ENCODE measurements at regions not wholly inside any gene's neighbourhood (a gene's known extent, or its start where the extent isn't known, plus 50 kb on each side); places are given as distances from the start of the nearest gene placed in this dataset.
"Not testable (repeated sequence)": the region's sequence is repeated elsewhere in the genome, so short reads cannot be mapped to it uniquely, and the experiment has no call there.

- H3K4me2 ChIP-seq (ENCODE audit: insufficient read depth, low read length); H4K20me1 ChIP-seq (replicated peaks; ENCODE audit: control insufficient read depth, insufficient read depth, low read length); H3K27me3 ChIP-seq (ENCODE audit: control insufficient read depth in 2 of 2, insufficient read depth in 2 of 2, low read length in 2 of 2); BruUV-seq (replicated peaks); H3K27ac ChIP-seq (ENCODE audit: extremely low read depth, low read depth, low read length); H3K9me3 ChIP-seq (replicated peaks; ENCODE audit: control insufficient read depth, insufficient read depth, low read depth, low read length); intact Hi-C loops (cut with micrococcal nuclease); ATAC-seq; H3K4me3 ChIP-seq; in situ Hi-C loops (cut with MboI); DNase-seq (ENCODE audit: extremely low read depth in 1 of 4, low spot score in 3 of 4); H3K9me1 ChIP-seq (ENCODE audit: control insufficient read depth, insufficient read depth, low read length); H2AFZ ChIP-seq (ENCODE audit: low read depth, low read length); H3K36me3 ChIP-seq (ENCODE audit: control insufficient read depth, insufficient read depth, low read length); FAIRE-seq; POLR2A ChIA-PET; H3K79me2 ChIP-seq (ENCODE audit: control insufficient read depth, insufficient read depth, low read length); H3K4me1 ChIP-seq (replicated peaks in 1 of 2; ENCODE audit: control insufficient read depth in 2 of 2, insufficient read depth in 2 of 2, low read length in 2 of 2); H3K9ac ChIP-seq (ENCODE audit: insufficient read depth in 1 of 2, low read depth in 2 of 2, low read length in 2 of 2): not testable (repeated sequence)
- 0% methylated on average over 3 of the region's 8 CpGs for whole genome bisulfite sequencing (ENCODE audit: insufficient coverage, low coverage, missing lambda C conversion rate)
- CTCF ChIA-PET (ENCODE audit: low intra/inter-chr PET ratio) = interaction anchor here (0.6 kb wide), 1 partner anchor 94 kb away, joined by 3 read pairs; no protein-coding TSS in a partner anchor
- peak; percentile 35; the same call in 1 of the 2 replicates for TF ChIP-seq NFIX (CRISPR knock-in tag; IDR thresholded peaks at IDR 0.05; ENCODE audit: low read depth)
- TF ChIP-seq NFIC (IDR thresholded peaks at IDR 0.05) = peak; percentile 59
Observed at GRCh38 chr1:186758896-186759606, 69.7 kb upstream of the PLA2G4A start.

GRCh38 chr1:186757851-186758250 lies 70.9 kb upstream of the PLA2G4A start:
- FAIRE-seq (no peak), DNase-seq (ENCODE audit: extremely low read depth in 1 of 4, low spot score in 3 of 4) (no peak), ATAC-seq (no peak)
- no peaks in the 10 kb centered on the region for H4K20me1 ChIP-seq (replicated peaks; ENCODE audit: control insufficient read depth, insufficient read depth, low read length)
- no peaks in the 10 kb centered on the region for H3K9me1 ChIP-seq (ENCODE audit: control insufficient read depth, insufficient read depth, low read length)
- no peaks in the 10 kb centered on the region for H3K36me3 ChIP-seq (ENCODE audit: control insufficient read depth, insufficient read depth, low read length)
- no peak overlapping the region for H3K4me2 ChIP-seq (ENCODE audit: insufficient read depth, low read length)
- ChIA-PET POLR2A (no interaction called here), CTCF (ENCODE audit: low intra/inter-chr PET ratio) (no interaction called here)
- H3K9ac ChIP-seq (ENCODE audit: insufficient read depth in 1 of 2, low read depth in 2 of 2, low read length in 2 of 2) = no peak overlapping the region
- H3K4me1 ChIP-seq (replicated peaks in 1 of 2; ENCODE audit: control insufficient read depth in 2 of 2, insufficient read depth in 2 of 2, low read length in 2 of 2) = no peaks in the 10 kb centered on the region
- no peaks in the 10 kb centered on the region for H3K9me3 ChIP-seq (replicated peaks; ENCODE audit: control insufficient read depth, insufficient read depth, low read depth, low read length)
- H2AFZ ChIP-seq (ENCODE audit: low read depth, low read length) = no peak overlapping the region
- no peaks in the 10 kb centered on the region for H3K79me2 ChIP-seq (ENCODE audit: control insufficient read depth, insufficient read depth, low read length)
- no peak overlapping the region for H3K27ac ChIP-seq (ENCODE audit: extremely low read depth, low read depth, low read length)
- no peak for TF ChIP-seq IRF2 (CRISPR knock-in tag; IDR thresholded peaks at IDR 0.05)
- no peak for TF ChIP-seq GABPA (tag; conservative IDR thresholded peaks at IDR 0.05; ENCODE audit: low read depth)
- TF ChIP-seq ZNF586 (CRISPR knock-in tag; conservative IDR thresholded peaks at IDR 0.05) = no peak
- no peak for TF ChIP-seq MAFG (tag; conservative IDR thresholded peaks at IDR 0.05)
- no peaks in the 10 kb centered on the region for H3K27me3 ChIP-seq (ENCODE audit: control insufficient read depth in 2 of 2, insufficient read depth in 2 of 2, low read length in 2 of 2)
- H3K4me3 ChIP-seq = no peak overlapping the region
- intact Hi-C loops (cut with micrococcal nuclease) (no loop called here), in situ Hi-C loops (cut with MboI) (no loop called here)
- WGBS (ENCODE audit: insufficient coverage, low coverage, missing lambda C conversion rate) = 0% methylated on average over 4 of the region's 4 CpGs
- no TSS peak for BruUV-seq (replicated peaks)

Data from K562 (cell line).